ENCODE measurements at regions not wholly inside any gene's neighbourhood (a gene's known extent, or its start where the extent isn't known, plus 50 kb on each side); places are given as distances from the start of the nearest gene placed in this dataset.

- TF ChIP-seq, protein P1, sequence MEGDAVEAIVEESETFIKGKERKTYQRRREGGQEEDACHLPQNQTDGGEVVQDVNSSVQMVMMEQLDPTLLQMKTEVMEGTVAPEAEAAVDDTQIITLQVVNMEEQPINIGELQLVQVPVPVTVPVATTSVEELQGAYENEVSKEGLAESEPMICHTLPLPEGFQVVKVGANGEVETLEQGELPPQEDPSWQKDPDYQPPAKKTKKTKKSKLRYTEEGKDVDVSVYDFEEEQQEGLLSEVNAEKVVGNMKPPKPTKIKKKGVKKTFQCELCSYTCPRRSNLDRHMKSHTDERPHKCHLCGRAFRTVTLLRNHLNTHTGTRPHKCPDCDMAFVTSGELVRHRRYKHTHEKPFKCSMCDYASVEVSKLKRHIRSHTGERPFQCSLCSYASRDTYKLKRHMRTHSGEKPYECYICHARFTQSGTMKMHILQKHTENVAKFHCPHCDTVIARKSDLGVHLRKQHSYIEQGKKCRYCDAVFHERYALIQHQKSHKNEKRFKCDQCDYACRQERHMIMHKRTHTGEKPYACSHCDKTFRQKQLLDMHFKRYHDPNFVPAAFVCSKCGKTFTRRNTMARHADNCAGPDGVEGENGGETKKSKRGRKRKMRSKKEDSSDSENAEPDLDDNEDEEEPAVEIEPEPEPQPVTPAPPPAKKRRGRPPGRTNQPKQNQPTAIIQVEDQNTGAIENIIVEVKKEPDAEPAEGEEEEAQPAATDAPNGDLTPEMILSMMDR (IDR thresholded peaks at IDR 0.05), result no peak
- TF ChIP-seq EZH2phosphoT487 (IDR thresholded peaks at IDR 0.05), result no peak
Measured at GRCh38 chr12:5194306-5194705, 150.6 kb downstream of the KCNA5 start.
